ENCODE measurements at regions not wholly inside any gene's neighbourhood (a gene's known extent, or its start where the extent isn't known, plus 50 kb on each side); places are given as distances from the start of the nearest gene placed in this dataset.

GRCh38 chr4:33532821-33533220 is 2711.5 kb downstream of the ARAP2 start:
- H3K36me3 Mint-ChIP-seq (ENCODE audit: insufficient read depth, unreplicated experiment) = no peaks in the 10 kb centered on the region
- H3K4me3 Mint-ChIP-seq (ENCODE audit: low read depth, unreplicated experiment) = no peak overlapping the region
- no peak overlapping the region for H3K27ac Mint-ChIP-seq (ENCODE audit: unreplicated experiment)
- no peak for DNase-seq
- H3K9me3 Mint-ChIP-seq (ENCODE audit: low read depth, unreplicated experiment) = peaks cover 3% of the 10 kb centered on the region
- intact Hi-C loops (cut with micrococcal nuclease; ENCODE audit: unreplicated experiment) = no loop called here
- no TSS peak for BruUV-seq (replicated peaks)
- no peaks in the 10 kb centered on the region for H3K4me1 Mint-ChIP-seq (ENCODE audit: low read depth, unreplicated experiment)
- CTCF ChIA-PET = no interaction called here
- H3K27me3 Mint-ChIP-seq (ENCODE audit: unreplicated experiment) = no peaks in the 10 kb centered on the region
- no peak for TF ChIP-seq CTCF (IDR thresholded peaks at IDR 0.05; ENCODE audit: unreplicated experiment)

GRCh38 chr4:33536898-33537297 is 2707.4 kb downstream of the ARAP2 start:
- Mint-ChIP-seq H3K9me3 (ENCODE audit: low read depth, unreplicated experiment) (peaks cover 3% of the 10 kb centered on the region), H3K27me3 (ENCODE audit: unreplicated experiment) (no peaks in the 10 kb centered on the region), H3K4me3 (ENCODE audit: low read depth, unreplicated experiment) (no peak overlapping the region), H3K27ac (ENCODE audit: unreplicated experiment) (no peak overlapping the region), H3K4me1 (ENCODE audit: low read depth, unreplicated experiment) (no peaks in the 10 kb centered on the region), H3K36me3 (ENCODE audit: insufficient read depth, unreplicated experiment) (no peaks in the 10 kb centered on the region)
- intact Hi-C loops (cut with micrococcal nuclease; ENCODE audit: unreplicated experiment) = no loop called here
- BruUV-seq (replicated peaks) = no TSS peak
- no peak for TF ChIP-seq CTCF (IDR thresholded peaks at IDR 0.05; ENCODE audit: unreplicated experiment)
- no peak for DNase-seq
- CTCF ChIA-PET = no interaction called here

GRCh38 chr4:33537527-33537926 is 2706.8 kb downstream of the ARAP2 start:
- no peaks in the 10 kb centered on the region for H3K27me3 Mint-ChIP-seq (ENCODE audit: unreplicated experiment)
- no peak overlapping the region for H3K27ac Mint-ChIP-seq (ENCODE audit: unreplicated experiment)
- no peak overlapping the region for H3K4me3 Mint-ChIP-seq (ENCODE audit: low read depth, unreplicated experiment)
- no peaks in the 10 kb centered on the region for H3K36me3 Mint-ChIP-seq (ENCODE audit: insufficient read depth, unreplicated experiment)
- TF ChIP-seq CTCF (IDR thresholded peaks at IDR 0.05; ENCODE audit: unreplicated experiment) = no peak
- CTCF ChIA-PET = no interaction called here
- no peaks in the 10 kb centered on the region for H3K4me1 Mint-ChIP-seq (ENCODE audit: low read depth, unreplicated experiment)
- intact Hi-C loops (cut with micrococcal nuclease; ENCODE audit: unreplicated experiment) = no loop called here
- no peak for DNase-seq
- H3K9me3 Mint-ChIP-seq (ENCODE audit: low read depth, unreplicated experiment) = peaks cover 3% of the 10 kb centered on the region
- BruUV-seq (replicated peaks) = no TSS peak

- intact Hi-C loops (cut with micrococcal nuclease; ENCODE audit: unreplicated experiment) = no loop called here
Measured at GRCh38 chr4:33543941-33544450, 2700.3 kb downstream of the ARAP2 start.

More at GRCh38 chr4:33543941-33544450, 2700.3 kb downstream of the ARAP2 start:
- no peak for DNase-seq
- Mint-ChIP-seq H3K27ac (ENCODE audit: unreplicated experiment) (no peak overlapping the region), H3K4me1 (ENCODE audit: low read depth, unreplicated experiment) (no peaks in the 10 kb centered on the region), H3K4me3 (ENCODE audit: low read depth, unreplicated experiment) (no peak overlapping the region), H3K9me3 (ENCODE audit: low read depth, unreplicated experiment) (peaks cover 3% of the 10 kb centered on the region), H3K27me3 (ENCODE audit: unreplicated experiment) (no peaks in the 10 kb centered on the region), H3K36me3 (ENCODE audit: insufficient read depth, unreplicated experiment) (no peaks in the 10 kb centered on the region)
- CTCF ChIA-PET = no interaction called here
- no TSS peak for BruUV-seq (replicated peaks)
- TF ChIP-seq CTCF (IDR thresholded peaks at IDR 0.05; ENCODE audit: unreplicated experiment) = no peak

Data from Calu3 (cell line).